Right lobe of liver (tissue), 4 donors: ENCODE measurements at regions not wholly inside any gene's neighbourhood (a gene's known extent, or its start where the extent isn't known, plus 50 kb on each side); places are given as distances from the start of the nearest gene placed in this dataset.

Experiments used
- CTCF ChIP-seq, 4 donors: fragments of 200-600 bp in 3 of 4; fragments of 450-650 bp in 1 of 4; IDR thresholded peaks; one replicate each; pipeline versions ENCODE4 v1.5.1 to v1.8.0; 2016 to 2022; ENCODE audit warnings: antibody characterized with exemption in 4 of 4, mild to moderate bottlenecking in 2 of 4
- POLR2A ChIP-seq: fragments of 450-650 bp; IDR thresholded peaks from one replicate; pipeline ENCODE4 v1.6.1; 2017; ENCODE audit warnings: antibody characterized with exemption, mild to moderate bottlenecking
- donor health status: DM: no; HTN: no; CAD: no.
- donor health status: DM: no; HTN: no; CAD: no.
- donor health status: DM: no; HTN: yes; CAD: no.

GRCh38 chr22:48738204-48738980 lies 1089.3 kb downstream of the BRD1 start:
- TF ChIP-seq POLR2A (no peak), CTCF (IDR thresholded peaks at IDR 0.05) (no peak)
